ENCODE measurements at regions not wholly inside any gene's neighbourhood (a gene's known extent, or its start where the extent isn't known, plus 50 kb on each side); places are given as distances from the start of the nearest gene placed in this dataset.
"Not testable (repeated sequence)": the region's sequence is repeated elsewhere in the genome, so short reads cannot be mapped to it uniquely, and the experiment has no call there.

GRCh38 chr16:58821886-58822285, 87.8 kb upstream of the GOT2 start:
- no peak for DNase-seq

DNA sequence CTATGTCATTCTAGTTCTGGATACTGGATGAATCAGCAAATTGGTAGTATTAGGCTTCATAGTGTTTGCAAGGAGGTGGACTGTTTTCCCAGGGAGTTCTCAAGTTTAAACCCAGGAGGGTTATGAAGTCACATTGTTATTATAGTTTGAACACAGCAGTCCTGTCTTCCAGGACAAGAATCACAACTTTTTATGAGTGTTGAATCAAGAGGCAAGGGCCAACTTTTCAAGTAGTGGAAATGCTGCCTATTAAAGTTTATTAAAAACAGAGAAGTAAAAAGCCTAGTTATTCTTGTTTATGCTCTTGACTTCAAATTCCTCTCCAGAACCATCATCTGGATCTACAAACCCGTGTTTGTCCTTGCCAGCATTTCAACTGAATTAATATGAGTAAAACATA, 86.3 kb upstream of the GOT2 start:
- DNase-seq = no peak

- no peak for DNase-seq
These were observed 81.2 kb upstream of the GOT2 start for GRCh38 chr16:58815181-58815888.

DNA sequence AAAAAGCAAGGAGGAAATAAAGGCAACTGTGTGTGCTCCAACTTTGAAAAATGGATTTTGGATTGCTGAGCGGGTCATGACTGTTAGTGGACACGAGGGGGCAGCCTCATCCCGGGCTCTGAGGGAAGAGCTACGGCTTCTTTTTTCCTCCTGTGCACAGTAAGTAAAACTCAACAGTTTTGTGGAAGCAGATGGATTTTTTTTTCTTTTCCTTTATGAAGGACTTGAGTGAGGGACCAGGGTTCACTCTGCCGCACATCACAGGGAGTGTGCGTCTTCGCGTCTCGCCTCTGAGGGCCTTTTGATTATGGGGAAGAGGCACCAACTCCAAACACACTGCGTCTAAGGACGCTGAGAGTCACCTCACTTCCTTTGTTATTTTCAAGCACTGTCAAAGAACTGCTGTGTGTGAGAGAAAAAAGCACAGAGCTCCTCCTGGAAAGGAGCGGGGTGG, 80.3 kb upstream of the GOT2 start:
- peak; percentile 1 to 45 (median 12) for DNase-seq

- DNase-seq = no peak
These were observed 75.1 kb upstream of the GOT2 start for GRCh38 chr16:58809213-58809612.

DNA sequence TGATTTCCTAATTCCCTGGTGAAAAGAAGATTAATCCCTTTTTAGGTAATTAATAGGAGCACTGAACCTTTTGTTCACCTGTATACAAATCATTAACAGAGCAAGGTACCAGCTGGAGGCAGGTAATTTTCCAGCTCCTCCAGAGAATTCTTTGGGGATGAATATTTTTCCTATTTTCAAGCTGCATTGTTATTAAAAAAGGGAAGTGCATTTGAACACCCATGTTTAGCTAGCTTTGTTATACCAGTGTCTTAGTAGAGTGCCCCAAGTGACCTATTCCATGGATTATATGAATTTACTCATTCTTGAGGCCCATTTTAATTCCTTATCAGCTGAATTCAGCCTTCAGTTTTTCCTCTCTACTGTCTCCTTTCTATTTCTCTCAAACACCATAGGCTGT, 73.2 kb upstream of the GOT2 start:
- no peak for DNase-seq

GRCh38 chr16:58801838-58802237, 67.7 kb upstream of the GOT2 start:
- DNase-seq = no peak

DNA sequence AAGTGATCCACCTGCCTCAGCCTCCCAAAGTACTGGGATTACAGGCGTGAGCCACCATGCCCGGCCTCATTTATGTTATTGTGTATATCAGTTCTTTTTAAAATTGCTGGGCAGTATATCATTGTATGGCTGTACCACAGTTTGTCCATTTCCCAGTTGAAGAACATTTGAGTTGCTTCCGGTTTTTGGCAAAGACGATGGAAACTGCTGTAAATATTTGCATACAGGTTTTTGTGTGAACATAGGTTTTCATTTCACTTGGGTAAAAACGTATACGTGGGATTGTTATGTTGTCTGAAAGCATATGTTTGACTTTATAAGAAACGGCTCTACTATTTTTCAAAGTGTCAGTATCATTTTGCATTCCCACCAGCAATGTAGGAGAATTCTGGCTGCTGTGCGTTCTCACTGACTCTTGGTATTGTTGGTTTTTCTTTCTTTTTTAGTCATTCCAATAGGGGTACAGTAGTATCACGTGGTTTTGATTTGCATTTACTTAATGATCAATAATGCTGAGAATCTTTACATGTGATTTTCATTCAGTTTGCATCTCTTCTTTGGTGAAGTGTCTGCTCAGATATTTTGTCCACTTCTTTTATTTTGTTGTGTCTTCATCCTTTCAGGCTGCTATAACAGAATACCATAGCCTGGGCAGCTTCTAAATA, 63.2 kb upstream of the GOT2 start:
- no peak for DNase-seq

- no peak for DNase-seq
These were observed 59.2 kb upstream of the GOT2 start for GRCh38 chr16:58793366-58793765.

DNA sequence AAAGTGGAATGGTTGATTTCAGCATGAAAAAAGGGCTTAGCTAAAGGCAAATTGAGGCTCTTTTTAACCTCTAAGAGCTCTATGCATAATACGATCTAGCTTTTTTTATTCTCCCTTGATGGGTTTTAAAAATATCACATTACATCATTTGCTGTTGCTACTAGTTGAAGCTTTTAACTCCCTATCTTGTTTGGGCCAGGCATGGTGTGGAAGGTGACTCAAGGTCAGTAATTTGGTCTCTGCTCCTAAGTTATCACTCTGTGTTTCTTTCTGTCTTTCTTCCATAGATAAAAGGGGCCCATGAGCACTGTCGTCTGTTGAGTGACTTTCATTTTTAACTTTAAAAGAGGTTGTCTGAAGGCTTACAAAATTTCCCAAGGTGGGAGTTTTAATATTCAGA, 58.1 kb upstream of the GOT2 start:
- no peak for DNase-seq

- not testable (repeated sequence) for DNase-seq
These were observed 56.9 kb upstream of the GOT2 start for GRCh38 chr16:58790816-58791557.

- DNase-seq = no peak
These were observed 55.2 kb upstream of the GOT2 start for GRCh38 chr16:58789351-58789750.
